ENCODE measurements at regions not wholly inside any gene's neighbourhood (a gene's known extent, or its start where the extent isn't known, plus 50 kb on each side); places are given as distances from the start of the nearest gene placed in this dataset.

- TF ChIP-seq, protein P1, sequence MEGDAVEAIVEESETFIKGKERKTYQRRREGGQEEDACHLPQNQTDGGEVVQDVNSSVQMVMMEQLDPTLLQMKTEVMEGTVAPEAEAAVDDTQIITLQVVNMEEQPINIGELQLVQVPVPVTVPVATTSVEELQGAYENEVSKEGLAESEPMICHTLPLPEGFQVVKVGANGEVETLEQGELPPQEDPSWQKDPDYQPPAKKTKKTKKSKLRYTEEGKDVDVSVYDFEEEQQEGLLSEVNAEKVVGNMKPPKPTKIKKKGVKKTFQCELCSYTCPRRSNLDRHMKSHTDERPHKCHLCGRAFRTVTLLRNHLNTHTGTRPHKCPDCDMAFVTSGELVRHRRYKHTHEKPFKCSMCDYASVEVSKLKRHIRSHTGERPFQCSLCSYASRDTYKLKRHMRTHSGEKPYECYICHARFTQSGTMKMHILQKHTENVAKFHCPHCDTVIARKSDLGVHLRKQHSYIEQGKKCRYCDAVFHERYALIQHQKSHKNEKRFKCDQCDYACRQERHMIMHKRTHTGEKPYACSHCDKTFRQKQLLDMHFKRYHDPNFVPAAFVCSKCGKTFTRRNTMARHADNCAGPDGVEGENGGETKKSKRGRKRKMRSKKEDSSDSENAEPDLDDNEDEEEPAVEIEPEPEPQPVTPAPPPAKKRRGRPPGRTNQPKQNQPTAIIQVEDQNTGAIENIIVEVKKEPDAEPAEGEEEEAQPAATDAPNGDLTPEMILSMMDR (IDR thresholded peaks at IDR 0.05; ENCODE audit: low read depth, low read length, poor library complexity, severe bottlenecking): no peak
- TF ChIP-seq EZH2phosphoT487 (IDR thresholded peaks at IDR 0.05; ENCODE audit: borderline replicate concordance, low read length): no peak
Observed at GRCh38 chr5:5704352-5704751, 281.9 kb downstream of the ICE1 start.

All from DOHH2 (cell line).